ENCODE measurements at regions not wholly inside any gene's neighbourhood (a gene's known extent, or its start where the extent isn't known, plus 50 kb on each side); places are given as distances from the start of the nearest gene placed in this dataset.

GRCh38 chr10:47063858-47064257, 152.6 kb downstream of the PTPN20 start:
- Histone ChIP-seq H3K27ac (no peak overlapping the region), H3K9me3 (no peaks in the 10 kb centered on the region), H3K27me3 (peaks cover 0 to 5% (median 0%) of the 10 kb centered on the region in 7 donors), H3K4me3 (no peak overlapping the region), H3K36me3 (no peaks in the 10 kb centered on the region), H3K4me1 (no peaks in the 10 kb centered on the region)
- DNase-seq = no peak
- no peak for ATAC-seq
- 79 to 82% methylated on average over 1 of the region's 1 CpG for WGBS, 2 donors
- intact Hi-C loops (cut with DNase I) = no loop called here
- no peak for TF ChIP-seq CTCF (IDR thresholded peaks at IDR 0.05)

- DNase-seq (no peak), ATAC-seq (no peak)
- intact Hi-C loops (cut with DNase I) = no loop called here
- Histone ChIP-seq H3K27me3 (peaks cover 0 to 2% (median 0%) of the 10 kb centered on the region in 7 donors), H3K27ac (no peak overlapping the region), H3K4me1 (no peaks in the 10 kb centered on the region), H3K4me3 (no peak overlapping the region), H3K36me3 (no peaks in the 10 kb centered on the region), H3K9me3 (no peaks in the 10 kb centered on the region)
- WGBS, 2 donors = 61% methylated on average over 4 of the region's 4 CpGs
- no peak for TF ChIP-seq CTCF (IDR thresholded peaks at IDR 0.05)
Observed at GRCh38 chr10:47065903-47066302, 154.7 kb downstream of the PTPN20 start.

GRCh38 chr10:47067949-47068940, 157.0 kb downstream of the PTPN20 start:
- Histone ChIP-seq H3K27me3 (no peaks in the 10 kb centered on the region), H3K27ac (no peak overlapping the region), H3K4me3 (no peak overlapping the region), H3K9me3 (no peaks in the 10 kb centered on the region), H3K4me1 (no peaks in the 10 kb centered on the region), H3K36me3 (no peaks in the 10 kb centered on the region)
- no peak for TF ChIP-seq CTCF (IDR thresholded peaks at IDR 0.05)
- DNase-seq = no peak
- WGBS, 2 donors = 85 to 87% methylated on average over 9 of the region's 9 CpGs
- intact Hi-C loops (cut with DNase I) = no loop called here
- no peak for ATAC-seq

- intact Hi-C loops (cut with DNase I) = no loop called here
- Histone ChIP-seq H3K4me3 (no peak overlapping the region), H3K27ac (no peak overlapping the region), H3K27me3 (peaks cover 0 to 3% (median 0%) of the 10 kb centered on the region in 7 donors), H3K4me1 (no peaks in the 10 kb centered on the region), H3K9me3 (no peaks in the 10 kb centered on the region), H3K36me3 (no peaks in the 10 kb centered on the region)
- DNase-seq (no peak), ATAC-seq (no peak)
- WGBS, 2 donors = 83 to 91% methylated on average over 3 of the region's 3 CpGs
- TF ChIP-seq CTCF (IDR thresholded peaks at IDR 0.05) = no peak
Observed at GRCh38 chr10:47070541-47070940, 159.3 kb downstream of the PTPN20 start.
